Lung (tissue), 11 donors: ENCODE measurements at regions not wholly inside any gene's neighbourhood (a gene's known extent, or its start where the extent isn't known, plus 50 kb on each side); places are given as distances from the start of the nearest gene placed in this dataset.

Experiments used
- ATAC-seq: fragments of 200-7000 bp; cut with Tn5 transposase; one replicate; pipeline ENCODE4 v1.9.1; 2020; ENCODE audit warnings: moderate number of reproducible peaks; ENCODE audit not compliant: insufficient read depth, low FRiP score
- DNase-seq, 3 donors: peaks; one replicate each; pipeline ENCODE4 v3.0.0-alpha.2; 2013 to 2017
- H3K27ac ChIP-seq, 2 donors: one replicate each; pipeline ENCODE4 v1.5.1; 2013; ENCODE audit warnings: mild to moderate bottlenecking in 2 of 2, moderate library complexity in 2 of 2, control low read depth in 1 of 2, inconsistent platforms in 1 of 2, low read depth in 1 of 2, low read length in 1 of 2
- H3K27me3 ChIP-seq, 3 donors: one replicate each; pipeline ENCODE4 v1.5.1; 2013; ENCODE audit warnings: low read length in 2 of 3; ENCODE audit not compliant: control insufficient read depth in 3 of 3, insufficient read depth in 3 of 3
- H3K36me3 ChIP-seq, 4 donors: one replicate each; pipeline ENCODE4 v1.5.1; 2013; ENCODE audit warnings: low read length in 4 of 4, mild to moderate bottlenecking in 1 of 4, moderate library complexity in 1 of 4; ENCODE audit not compliant: control insufficient read depth in 4 of 4, insufficient read depth in 4 of 4
- H3K4me1 ChIP-seq, 5 donors: one replicate each; pipeline ENCODE4 v1.5.1; 2013; ENCODE audit warnings: low read length in 5 of 5, mild to moderate bottlenecking in 2 of 5, moderate library complexity in 1 of 5; ENCODE audit not compliant: control insufficient read depth in 5 of 5, insufficient read depth in 5 of 5
- H3K4me3 ChIP-seq: one replicate; pipeline ENCODE4 v1.5.1; 2013; ENCODE audit warnings: mild to moderate bottlenecking, control low read depth, moderate library complexity
- H3K9ac ChIP-seq, 2 donors: one replicate each; pipeline ENCODE4 v1.5.1; 2013; ENCODE audit warnings: low read length in 2 of 2, control low read depth in 1 of 2; ENCODE audit not compliant: insufficient read depth in 1 of 2
- H3K9me3 ChIP-seq, 4 donors: one replicate each; pipeline ENCODE4 v1.5.1; 2013; ENCODE audit warnings: low read length in 3 of 4, mild to moderate bottlenecking in 1 of 4, moderate library complexity in 1 of 4; ENCODE audit not compliant: control insufficient read depth in 4 of 4, insufficient read depth in 3 of 4
- WGBS, 2 donors: extraction: QIAGEN DNeasy Blood & Tissue Kit; methylation state at CpG; one replicate each; pipeline ENCODE4 v1.1.7; 2013; 5-methylcytosine and 5-hydroxymethylcytosine counted together
- TF ChIP-seq, protein P1 (sequence below): IDR thresholded peaks from 2 replicates; pipeline ENCODE4 v1.5.1; 2012; ENCODE audit warnings: mild to moderate bottlenecking; ENCODE audit errors: control extremely low read depth, extremely low read depth
- donor health status: control.
- donor health status: control.
- donor health status: Bipolar disorder and iron deficiency.
- donor health status: healthy.
- donor health status: DM: yes; HTN: yes; CAD: no.

DNA sequence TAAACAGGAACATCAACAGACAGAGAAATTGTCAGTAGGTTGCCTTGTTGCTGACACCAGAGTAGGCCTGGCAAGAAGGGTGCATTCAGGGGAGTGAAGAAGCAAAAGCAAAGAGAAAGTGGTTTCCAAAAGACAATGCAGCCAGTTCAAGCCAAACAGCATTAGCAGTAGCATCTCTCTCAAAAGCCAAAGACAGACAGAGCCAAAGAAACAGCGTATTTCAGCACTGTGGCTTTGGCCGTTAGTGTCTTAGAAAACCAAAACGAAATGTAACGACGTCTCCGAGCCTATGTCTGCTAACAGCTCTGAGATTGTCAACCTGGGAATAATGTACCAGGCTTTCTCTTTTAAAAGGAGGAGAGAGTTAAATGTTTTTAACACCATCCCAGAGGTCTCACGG, 178.6 kb downstream of the NRP2 start:
- TF ChIP-seq, protein P1, sequence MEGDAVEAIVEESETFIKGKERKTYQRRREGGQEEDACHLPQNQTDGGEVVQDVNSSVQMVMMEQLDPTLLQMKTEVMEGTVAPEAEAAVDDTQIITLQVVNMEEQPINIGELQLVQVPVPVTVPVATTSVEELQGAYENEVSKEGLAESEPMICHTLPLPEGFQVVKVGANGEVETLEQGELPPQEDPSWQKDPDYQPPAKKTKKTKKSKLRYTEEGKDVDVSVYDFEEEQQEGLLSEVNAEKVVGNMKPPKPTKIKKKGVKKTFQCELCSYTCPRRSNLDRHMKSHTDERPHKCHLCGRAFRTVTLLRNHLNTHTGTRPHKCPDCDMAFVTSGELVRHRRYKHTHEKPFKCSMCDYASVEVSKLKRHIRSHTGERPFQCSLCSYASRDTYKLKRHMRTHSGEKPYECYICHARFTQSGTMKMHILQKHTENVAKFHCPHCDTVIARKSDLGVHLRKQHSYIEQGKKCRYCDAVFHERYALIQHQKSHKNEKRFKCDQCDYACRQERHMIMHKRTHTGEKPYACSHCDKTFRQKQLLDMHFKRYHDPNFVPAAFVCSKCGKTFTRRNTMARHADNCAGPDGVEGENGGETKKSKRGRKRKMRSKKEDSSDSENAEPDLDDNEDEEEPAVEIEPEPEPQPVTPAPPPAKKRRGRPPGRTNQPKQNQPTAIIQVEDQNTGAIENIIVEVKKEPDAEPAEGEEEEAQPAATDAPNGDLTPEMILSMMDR = no peak
- no peak overlapping the region for H3K27ac ChIP-seq
- 90 to 94% methylated on average over 7 of the region's 7 CpGs for WGBS, 2 donors
- ATAC-seq = no peak
- H3K36me3 ChIP-seq = no peaks in the 10 kb centered on the region
- no peak for DNase-seq
- peaks cover 0 to 9% (median 1%) of the 10 kb centered on the region in 5 donors for H3K4me1 ChIP-seq
- H3K9ac ChIP-seq = no peak overlapping the region
- H3K4me3 ChIP-seq = no peak overlapping the region
- peaks cover 0 to 2% (median 0%) of the 10 kb centered on the region in 4 donors for H3K9me3 ChIP-seq
- no peaks in the 10 kb centered on the region for H3K27me3 ChIP-seq

DNA sequence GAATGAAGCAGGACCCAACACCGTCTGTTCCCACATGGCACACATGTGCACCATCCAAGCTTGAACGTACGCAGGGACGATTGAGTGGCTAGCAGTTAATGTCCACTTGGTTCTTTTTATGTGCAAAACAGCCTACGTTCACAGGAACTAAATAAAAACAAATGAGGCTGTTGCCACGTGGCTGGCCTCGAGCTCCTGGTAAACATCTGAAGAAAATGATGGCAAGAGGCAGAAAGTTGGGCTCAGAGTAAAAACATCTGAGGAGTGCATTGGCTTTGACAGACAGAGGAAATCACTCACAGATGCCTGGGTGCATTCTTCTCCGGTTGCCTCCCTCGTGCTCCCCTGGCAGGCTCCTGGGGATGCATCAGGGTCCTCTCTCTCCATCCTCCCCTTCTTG, 177.9 kb downstream of the NRP2 start:
- ATAC-seq = no peak
- Histone ChIP-seq H3K4me3 (no peak overlapping the region), H3K4me1 (peaks cover 0 to 9% (median 1%) of the 10 kb centered on the region in 5 donors), H3K27me3 (no peaks in the 10 kb centered on the region), H3K27ac (no peak overlapping the region), H3K36me3 (no peaks in the 10 kb centered on the region), H3K9me3 (peaks cover 0 to 2% (median 0%) of the 10 kb centered on the region in 4 donors), H3K9ac (no peak overlapping the region)
- WGBS, 2 donors = 73 to 79% methylated on average over 9 of the region's 9 CpGs
- TF ChIP-seq, protein P1 = no peak
- no peak for DNase-seq

DNA sequence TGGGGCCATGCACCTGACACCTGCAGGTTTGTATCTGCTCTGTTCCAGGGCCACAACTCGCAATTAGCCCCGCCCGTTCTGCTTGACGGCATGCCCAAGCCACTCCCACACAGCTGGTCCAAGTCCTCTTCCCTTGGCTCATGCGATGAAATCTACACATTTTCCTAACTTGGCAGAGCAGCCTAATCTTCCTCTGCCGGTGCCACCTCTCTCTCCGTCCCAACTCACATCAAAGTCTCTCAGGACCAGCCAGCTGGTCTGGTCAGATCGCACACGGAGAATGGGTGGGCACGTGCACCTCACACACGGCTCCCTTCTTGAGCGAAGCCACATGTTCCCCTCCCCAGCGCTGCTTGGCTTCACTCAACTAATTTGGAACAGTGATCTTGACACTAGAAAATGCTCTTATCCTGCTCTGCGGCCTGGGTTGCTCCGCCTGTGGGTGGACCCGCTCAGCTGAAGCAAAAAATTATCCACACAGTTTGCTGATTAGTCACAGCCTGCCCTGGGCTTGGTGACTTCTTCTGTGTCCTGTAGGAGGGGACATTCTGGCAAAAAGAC, 176.7 kb downstream of the NRP2 start:
- WGBS, 2 donors = 75 to 77% methylated on average over 16 of the region's 16 CpGs
- Histone ChIP-seq H3K4me1 (peaks cover 0 to 9% (median 1%) of the 10 kb centered on the region in 5 donors), H3K9me3 (peaks cover 0 to 2% (median 0%) of the 10 kb centered on the region in 4 donors), H3K27ac (no peak overlapping the region), H3K4me3 (no peak overlapping the region), H3K36me3 (no peaks in the 10 kb centered on the region), H3K27me3 (peaks cover 0 to 3% (median 0%) of the 10 kb centered on the region in 3 donors), H3K9ac (peak overlapping the region in 1 of 2 donors; percentile 14)
- ATAC-seq (peak; percentile 27), DNase-seq (peak; percentile 34 to 70 (median 64))
- TF ChIP-seq, protein P1 = no peak

DNA sequence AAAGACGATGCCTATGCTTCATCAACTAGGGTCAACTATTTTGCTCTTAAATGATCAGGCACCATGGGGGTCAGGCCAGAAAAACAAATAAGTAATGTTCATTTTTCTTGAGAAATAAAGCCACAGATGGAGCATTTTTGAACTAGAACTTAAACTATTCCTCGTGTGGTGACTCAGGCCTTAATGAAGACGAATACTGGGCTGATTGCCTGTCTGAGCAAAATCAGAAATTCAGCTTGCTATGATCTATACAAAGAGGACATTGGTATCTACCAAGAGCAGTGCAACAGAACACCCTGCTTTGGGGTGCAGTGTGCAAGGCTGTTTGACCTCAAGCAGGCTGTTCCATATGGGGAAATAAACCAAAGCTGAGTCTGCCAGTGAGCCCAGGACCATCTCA, 176.0 kb downstream of the NRP2 start:
- Histone ChIP-seq H3K27ac (no peak overlapping the region), H3K9me3 (peaks cover 0 to 2% (median 0%) of the 10 kb centered on the region in 4 donors), H3K4me3 (no peak overlapping the region), H3K27me3 (peaks cover 0 to 3% (median 0%) of the 10 kb centered on the region in 3 donors), H3K9ac (no peak overlapping the region), H3K36me3 (no peaks in the 10 kb centered on the region), H3K4me1 (peaks cover 0 to 9% (median 1%) of the 10 kb centered on the region in 5 donors)
- ATAC-seq (no peak), DNase-seq (no peak)
- WGBS, 2 donors = 82 to 87% methylated on average over 3 of the region's 3 CpGs
- TF ChIP-seq, protein P1 = no peak
